Body of pancreas (tissue), 4 donors: ENCODE measurements at regions not wholly inside any gene's neighbourhood (a gene's known extent, or its start where the extent isn't known, plus 50 kb on each side); places are given as distances from the start of the nearest gene placed in this dataset.

ENCODE experiments used
- POLR2A ChIP-seq, 3 donors: fragments of 450-650 bp; IDR thresholded peaks; one replicate each; pipeline ENCODE4 v1.6.1; 2016; ENCODE audit warnings: antibody characterized with exemption in 3 of 3, mild to moderate bottlenecking in 2 of 3
- TF ChIP-seq, protein P1 (sequence below), 7 experiments: fragments of 450-650 bp in 4 of 7; fragments of 200-600 bp in 3 of 7; sonication (generic) in 3 of 7; IDR thresholded peaks; one replicate each; pipeline ENCODE4 v1.5.1; 2016 to 2019; ENCODE audit warnings: antibody characterized with exemption in 7 of 7

DNA sequence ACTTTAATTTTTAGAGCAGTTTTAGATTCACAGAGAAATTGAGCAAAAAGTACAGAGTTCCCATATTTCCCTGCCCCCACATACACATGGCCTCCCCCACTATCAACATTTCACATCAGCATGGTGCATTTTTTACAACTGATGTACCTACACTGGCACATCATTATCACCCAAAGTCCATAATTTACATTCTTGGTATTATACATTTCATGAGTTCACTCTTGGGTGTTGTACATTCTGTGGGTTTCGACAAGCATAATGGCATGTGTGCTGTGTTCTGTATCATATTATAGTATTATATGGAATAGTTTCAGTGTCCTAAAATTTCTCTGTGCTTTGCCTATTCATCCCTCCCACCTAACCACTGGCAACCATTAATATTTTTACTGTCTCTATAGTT, 419.8 kb upstream of the THBS1 start:
- TF ChIP-seq, protein P1, sequence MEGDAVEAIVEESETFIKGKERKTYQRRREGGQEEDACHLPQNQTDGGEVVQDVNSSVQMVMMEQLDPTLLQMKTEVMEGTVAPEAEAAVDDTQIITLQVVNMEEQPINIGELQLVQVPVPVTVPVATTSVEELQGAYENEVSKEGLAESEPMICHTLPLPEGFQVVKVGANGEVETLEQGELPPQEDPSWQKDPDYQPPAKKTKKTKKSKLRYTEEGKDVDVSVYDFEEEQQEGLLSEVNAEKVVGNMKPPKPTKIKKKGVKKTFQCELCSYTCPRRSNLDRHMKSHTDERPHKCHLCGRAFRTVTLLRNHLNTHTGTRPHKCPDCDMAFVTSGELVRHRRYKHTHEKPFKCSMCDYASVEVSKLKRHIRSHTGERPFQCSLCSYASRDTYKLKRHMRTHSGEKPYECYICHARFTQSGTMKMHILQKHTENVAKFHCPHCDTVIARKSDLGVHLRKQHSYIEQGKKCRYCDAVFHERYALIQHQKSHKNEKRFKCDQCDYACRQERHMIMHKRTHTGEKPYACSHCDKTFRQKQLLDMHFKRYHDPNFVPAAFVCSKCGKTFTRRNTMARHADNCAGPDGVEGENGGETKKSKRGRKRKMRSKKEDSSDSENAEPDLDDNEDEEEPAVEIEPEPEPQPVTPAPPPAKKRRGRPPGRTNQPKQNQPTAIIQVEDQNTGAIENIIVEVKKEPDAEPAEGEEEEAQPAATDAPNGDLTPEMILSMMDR (IDR thresholded peaks at IDR 0.05): no peak
- no peak for TF ChIP-seq POLR2A (IDR thresholded peaks at IDR 0.05)
